Spleen (tissue), 11 donors: ENCODE measurements at regions not wholly inside any gene's neighbourhood (a gene's known extent, or its start where the extent isn't known, plus 50 kb on each side); places are given as distances from the start of the nearest gene placed in this dataset.

ENCODE experiments used
- DNase-seq: peaks from one replicate; pipeline ENCODE4 v3.0.0-alpha.2; 2020
- H3K27ac ChIP-seq, 8 donors: fragments of 200-600 bp; sonication (generic) in 7 of 8; 1 replicate in 4 of 8; 2 replicates in 4 of 8; pipeline versions ENCODE4 v1.5.0 to v1.8.0; 2016 to 2021; ENCODE audit warnings: inconsistent platforms in 4 of 8, mild to moderate bottlenecking in 4 of 8, moderate library complexity in 1 of 8
- H3K27me3 ChIP-seq, 7 donors: fragments of 200-600 bp; sonication (generic) in 6 of 7; replicated peaks in 1 of 7; 1 replicate in 4 of 7; 2 replicates in 3 of 7; pipeline versions ENCODE4 v1.5.0 to v1.8.0; 2016 to 2021; ENCODE audit warnings: inconsistent platforms in 3 of 7, mild to moderate bottlenecking in 1 of 7
- H3K36me3 ChIP-seq, 6 donors: fragments of 200-600 bp; sonication (generic) in 5 of 6; 1 replicate in 4 of 6; 2 replicates in 2 of 6; pipeline versions ENCODE4 v1.5.0 to v1.8.0; 2016 to 2021; ENCODE audit warnings: inconsistent platforms in 2 of 6
- H3K4me1 ChIP-seq, 6 donors: fragments of 200-600 bp; sonication (generic) in 5 of 6; 1 replicate in 3 of 6; 2 replicates in 3 of 6; pipeline versions ENCODE4 v1.5.0 to v1.8.0; 2016 to 2021; ENCODE audit warnings: inconsistent platforms in 3 of 6
- H3K4me3 ChIP-seq, 8 donors: fragments of 200-600 bp; sonication (generic) in 7 of 8; 1 replicate in 4 of 8; 2 replicates in 4 of 8; pipeline versions ENCODE4 v1.5.0 to v1.8.0; 2016 to 2021; ENCODE audit warnings: inconsistent platforms in 4 of 8, mild to moderate bottlenecking in 4 of 8, moderate library complexity in 2 of 8
- H3K9me3 ChIP-seq, 8 donors: fragments of 200-600 bp; sonication (generic) in 7 of 8; 1 replicate in 4 of 8; 2 replicates in 4 of 8; pipeline versions ENCODE4 v1.5.0 to v1.8.0; 2016 to 2021; ENCODE audit warnings: inconsistent platforms in 4 of 8
- CTCF ChIP-seq, 11 experiments: fragments of 200-600 bp in 7 of 11; fragments of 450-650 bp in 4 of 11; sonication (generic) in 4 of 11; IDR thresholded peaks in 8 of 11; conservative IDR thresholded peaks in 3 of 11; 1 replicate in 7 of 11; 2 replicates in 4 of 11; pipeline versions ENCODE4 v1.4.0 to v1.8.0; 2016 to 2021; ENCODE audit warnings: antibody characterized with exemption in 11 of 11, inconsistent platforms in 4 of 11, mild to moderate bottlenecking in 1 of 11
- POLR2A ChIP-seq, 3 donors: fragments of 450-650 bp; IDR thresholded peaks; one replicate each; pipeline ENCODE4 v1.5.1; 2017; ENCODE audit warnings: antibody characterized with exemption in 3 of 3, mild to moderate bottlenecking in 1 of 3
- POLR2AphosphoS5 ChIP-seq, 3 donors: sonication (generic); formaldehyde crosslinking; IDR thresholded peaks; one replicate each; pipeline ENCODE4 v1.5.1; 2017; ENCODE audit warnings: antibody characterized with exemption in 3 of 3
- WGBS, 5 donors: extraction: QIAGEN DNeasy Blood & Tissue Kit in 3 of 5; methylation state at CpG; one replicate each; pipeline versions ENCODE4 v1.1.5 to v1.1.7; 2013 to 2018; 5-methylcytosine and 5-hydroxymethylcytosine counted together
- intact Hi-C: fragments of 100-400 bp; cut with DNase I; formaldehyde crosslinking; loops from one replicate; pipeline ENCODE4 v1.15.0; 2023; ENCODE audit warnings: low total_unique reads
- donor health status: healthy with polysubstance abuse.
- donor health status: DM: no; HTN: no; CAD: no; lungs with moderate emphysema.
- donor health status: DM: no; HTN: no; CAD: no.
- donor health status: Bipolar disorder and iron deficiency.
- donor health status: healthy.
- donor health status: DM: no; HTN: no; CAD: no.
- donor health status: DM: yes; HTN: yes; CAD: no.

- TF ChIP-seq CTCF (IDR thresholded peaks at IDR 0.05 in 8 of 11, conservative IDR thresholded peaks at IDR 0.05 in 3 of 11) (no peak), POLR2A (IDR thresholded peaks at IDR 0.05) (no peak), POLR2AphosphoS5 (IDR thresholded peaks at IDR 0.05) (no peak)
- Histone ChIP-seq H3K27me3 (peaks cover 0 to 34% (median 0%) of the 10 kb centered on the region in 7 donors), H3K4me1 (peaks cover 0 to 10% (median 6%) of the 10 kb centered on the region in 6 donors), H3K36me3 (no peaks in the 10 kb centered on the region), H3K4me3 (no peak overlapping the region), H3K9me3 (no peaks in the 10 kb centered on the region), H3K27ac (peak overlapping the region in 1 of 8 donors; percentile 16)
- intact Hi-C loops = no loop called here
- DNase-seq = no peak
- WGBS, 5 donors = 20 to 26% (median 26%) methylated on average over 10 of the region's 10 CpGs
These were observed 617.2 kb downstream of the MED13L start for GRCh38 chr12:115660211-115660805.

- 51 to 65% (median 62%) methylated on average over 4 of the region's 4 CpGs for WGBS, 5 donors
These were observed 618.1 kb downstream of the MED13L start for GRCh38 chr12:115659422-115659821.

GRCh38 chr12:115657081-115658013 lies 620.1 kb downstream of the MED13L start:
- 72 to 77% (median 75%) methylated on average over 6 to 7 of the region's 7 CpGs for WGBS, 5 donors
- DNase-seq = no peak
- intact Hi-C loops = no loop called here
- Histone ChIP-seq H3K9me3 (no peaks in the 10 kb centered on the region), H3K27me3 (peaks cover 0 to 20% (median 0%) of the 10 kb centered on the region in 7 donors), H3K27ac (no peak overlapping the region), H3K36me3 (no peaks in the 10 kb centered on the region), H3K4me1 (peaks cover 0 to 10% (median 6%) of the 10 kb centered on the region in 6 donors), H3K4me3 (no peak overlapping the region)
- no peak for TF ChIP-seq CTCF (IDR thresholded peaks at IDR 0.05 in 8 of 11, conservative IDR thresholded peaks at IDR 0.05 in 3 of 11)
- no peak for TF ChIP-seq POLR2A (IDR thresholded peaks at IDR 0.05)
- TF ChIP-seq POLR2AphosphoS5 (IDR thresholded peaks at IDR 0.05) = no peak

More at GRCh38 chr12:115659422-115659821, 618.1 kb downstream of the MED13L start:
- intact Hi-C loops = no loop called here
- no peak for TF ChIP-seq CTCF (IDR thresholded peaks at IDR 0.05 in 8 of 11, conservative IDR thresholded peaks at IDR 0.05 in 3 of 11)
- TF ChIP-seq POLR2AphosphoS5 (IDR thresholded peaks at IDR 0.05) = no peak
- TF ChIP-seq POLR2A (IDR thresholded peaks at IDR 0.05) = no peak
- no peak for DNase-seq
- H3K36me3 ChIP-seq = no peaks in the 10 kb centered on the region
- H3K27me3 ChIP-seq = peaks cover 0 to 34% (median 0%) of the 10 kb centered on the region in 7 donors
- H3K4me1 ChIP-seq = peaks cover 0 to 10% (median 6%) of the 10 kb centered on the region in 6 donors
- no peak overlapping the region for H3K27ac ChIP-seq
- H3K9me3 ChIP-seq = no peaks in the 10 kb centered on the region
- H3K4me3 ChIP-seq = no peak overlapping the region

- Histone ChIP-seq H3K9me3 (peaks cover 0 to 5% (median 2%) of the 10 kb centered on the region in 8 donors), H3K27me3 (no peaks in the 10 kb centered on the region), H3K27ac (no peak overlapping the region), H3K4me3 (no peak overlapping the region), H3K36me3 (no peaks in the 10 kb centered on the region), H3K4me1 (no peaks in the 10 kb centered on the region)
- 69 to 77% (median 73%) methylated on average over 10 of the region's 10 CpGs for WGBS, 5 donors
- TF ChIP-seq POLR2AphosphoS5 (IDR thresholded peaks at IDR 0.05) (no peak), CTCF (IDR thresholded peaks at IDR 0.05 in 8 of 11, conservative IDR thresholded peaks at IDR 0.05 in 3 of 11) (no peak), POLR2A (IDR thresholded peaks at IDR 0.05) (no peak)
- intact Hi-C loops = no loop called here
- no peak for DNase-seq
These were observed 627.5 kb downstream of the MED13L start for GRCh38 chr12:115650026-115650425.
